Natural killer cell (primary cell): ENCODE measurements at regions not wholly inside any gene's neighbourhood (a gene's known extent, or its start where the extent isn't known, plus 50 kb on each side); places are given as distances from the start of the nearest gene placed in this dataset.

Experiments
- ATAC-seq, 3 donors: fragments of 150-1000 bp in 2 of 3; fragments of 200-7000 bp in 1 of 3; cut with Tn5 transposase; 1 replicate in 1 of 3; 2 replicates in 2 of 3; pipeline ENCODE4 v1.10.0; 2021; ENCODE audit warnings: mild to moderate bottlenecking in 2 of 3, moderate library complexity in 2 of 3
- DNase-seq, 2 donors: peaks; one replicate each; pipeline versions ENCODE4 v3.0.0 to v3.0.0-alpha.2; 2013 to 2021; ENCODE audit warnings: mixed read lengths in 1 of 2
- H3K27ac ChIP-seq: one replicate; pipeline ENCODE4 v1.5.1; 2013; ENCODE audit warnings: mild to moderate bottlenecking, low read length
- H3K27me3 ChIP-seq: one replicate; pipeline ENCODE4 v1.6.1; 2013; ENCODE audit warnings: low read length; ENCODE audit not compliant: control insufficient read depth, insufficient read depth
- H3K36me3 ChIP-seq: one replicate; pipeline ENCODE4 v1.6.1; 2013; ENCODE audit warnings: low read length; ENCODE audit not compliant: control insufficient read depth, insufficient read depth
- H3K4me1 ChIP-seq: one replicate; pipeline ENCODE4 v1.6.1; 2013; ENCODE audit warnings: low read length; ENCODE audit not compliant: control insufficient read depth, insufficient read depth
- H3K4me3 ChIP-seq: one replicate; pipeline ENCODE4 v1.5.1; 2013; ENCODE audit warnings: low read length
- H3K9me3 ChIP-seq: one replicate; pipeline ENCODE4 v1.6.1; 2013; ENCODE audit warnings: low read length; ENCODE audit not compliant: control insufficient read depth, insufficient read depth
- H3K27ac Mint-ChIP-seq, 2 donors: one replicate each; pipeline ENCODE4 v1.8.0; 2022; ENCODE audit warnings: mild to moderate bottlenecking in 2 of 2, mixed read lengths in 2 of 2, moderate library complexity in 1 of 2
- H3K27me3 Mint-ChIP-seq, 2 donors: one replicate each; pipeline ENCODE4 v1.8.0; 2022; ENCODE audit warnings: low read depth in 2 of 2, mixed read lengths in 2 of 2
- H3K36me3 Mint-ChIP-seq: one replicate; pipeline ENCODE4 v1.8.0; 2022; ENCODE audit warnings: mixed read lengths
- H3K4me1 Mint-ChIP-seq, 2 donors: one replicate each; pipeline ENCODE4 v1.8.0; 2022; ENCODE audit warnings: mixed read lengths in 2 of 2
- H3K4me3 Mint-ChIP-seq: one replicate; pipeline ENCODE4 v1.8.0; 2022; ENCODE audit warnings: mild to moderate bottlenecking, moderate library complexity, mixed read lengths
- H3K9me3 Mint-ChIP-seq, 2 donors: one replicate each; pipeline ENCODE4 v1.8.0; 2022; ENCODE audit warnings: mixed read lengths in 2 of 2
- WGBS: methylation state at CpG from one replicate; pipeline ENCODE4 v1.1.7; 2013; ENCODE audit warnings: missing lambda C conversion rate; ENCODE audit not compliant: insufficient coverage; 5-methylcytosine and 5-hydroxymethylcytosine counted together
- intact Hi-C: fragments of 100-400 bp; cut with micrococcal nuclease; formaldehyde crosslinking; loops from one replicate; pipeline ENCODE4 v1.14.2; 2022
- TF ChIP-seq, protein P1 (sequence below): fragments of 200-600 bp; IDR thresholded peaks from one replicate; pipeline ENCODE4 v1.8.0; 2022; ENCODE audit warnings: antibody characterized with exemption

DNA sequence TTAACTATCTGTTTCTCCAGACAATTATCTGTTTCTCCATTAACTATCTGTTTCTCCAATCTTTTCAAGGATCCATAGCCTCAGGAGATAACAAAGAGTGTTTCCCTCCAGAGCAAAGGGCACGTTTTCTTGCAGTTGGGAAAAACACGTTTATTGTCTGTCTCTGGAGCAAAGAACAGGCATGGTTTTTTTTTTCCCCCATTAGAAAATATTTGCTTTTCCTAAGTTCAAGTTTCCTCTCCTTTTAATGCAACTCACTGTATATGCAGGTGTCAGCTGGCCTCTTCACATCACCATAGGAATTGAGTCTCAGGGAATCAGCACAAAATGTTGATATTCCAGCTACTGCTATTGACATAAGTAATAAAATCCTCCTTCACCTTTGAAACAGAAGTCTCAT, 984.4 kb downstream of the RAB28 start:
- H3K36me3 Mint-ChIP-seq: no peaks in the 10 kb centered on the region
- peaks cover 17% of the 10 kb centered on the region in 2 donors for H3K9me3 Mint-ChIP-seq
- H3K27ac Mint-ChIP-seq: no peak overlapping the region
- H3K27me3 Mint-ChIP-seq: no peaks in the 10 kb centered on the region
- no peak for ATAC-seq
- no peaks in the 10 kb centered on the region for H3K36me3 ChIP-seq
- H3K27me3 ChIP-seq: no peaks in the 10 kb centered on the region
- no peak for DNase-seq
- no peaks in the 10 kb centered on the region for H3K4me1 ChIP-seq
- H3K9me3 ChIP-seq: no peaks in the 10 kb centered on the region
- no peak overlapping the region for H3K4me3 Mint-ChIP-seq
- no peak overlapping the region for H3K27ac ChIP-seq
- H3K4me1 Mint-ChIP-seq: no peaks in the 10 kb centered on the region
- TF ChIP-seq, protein P1, sequence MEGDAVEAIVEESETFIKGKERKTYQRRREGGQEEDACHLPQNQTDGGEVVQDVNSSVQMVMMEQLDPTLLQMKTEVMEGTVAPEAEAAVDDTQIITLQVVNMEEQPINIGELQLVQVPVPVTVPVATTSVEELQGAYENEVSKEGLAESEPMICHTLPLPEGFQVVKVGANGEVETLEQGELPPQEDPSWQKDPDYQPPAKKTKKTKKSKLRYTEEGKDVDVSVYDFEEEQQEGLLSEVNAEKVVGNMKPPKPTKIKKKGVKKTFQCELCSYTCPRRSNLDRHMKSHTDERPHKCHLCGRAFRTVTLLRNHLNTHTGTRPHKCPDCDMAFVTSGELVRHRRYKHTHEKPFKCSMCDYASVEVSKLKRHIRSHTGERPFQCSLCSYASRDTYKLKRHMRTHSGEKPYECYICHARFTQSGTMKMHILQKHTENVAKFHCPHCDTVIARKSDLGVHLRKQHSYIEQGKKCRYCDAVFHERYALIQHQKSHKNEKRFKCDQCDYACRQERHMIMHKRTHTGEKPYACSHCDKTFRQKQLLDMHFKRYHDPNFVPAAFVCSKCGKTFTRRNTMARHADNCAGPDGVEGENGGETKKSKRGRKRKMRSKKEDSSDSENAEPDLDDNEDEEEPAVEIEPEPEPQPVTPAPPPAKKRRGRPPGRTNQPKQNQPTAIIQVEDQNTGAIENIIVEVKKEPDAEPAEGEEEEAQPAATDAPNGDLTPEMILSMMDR: no peak
- intact Hi-C loops: no loop called here
- H3K4me3 ChIP-seq: no peak overlapping the region
- 81% methylated on average over 2 of the region's 2 CpGs for WGBS

GRCh38 chr4:12495211-12495610, 988.9 kb downstream of the RAB28 start:
- Histone ChIP-seq H3K4me3 (no peak overlapping the region), H3K27me3 (no peaks in the 10 kb centered on the region), H3K4me1 (no peaks in the 10 kb centered on the region), H3K27ac (no peak overlapping the region), H3K36me3 (no peaks in the 10 kb centered on the region), H3K9me3 (no peaks in the 10 kb centered on the region)
- no peak for DNase-seq
- no peak for ATAC-seq
- Mint-ChIP-seq H3K27ac (no peak overlapping the region), H3K36me3 (no peaks in the 10 kb centered on the region), H3K9me3 (peaks cover 16 to 18% of the 10 kb centered on the region in 2 donors), H3K4me3 (no peak overlapping the region), H3K27me3 (no peaks in the 10 kb centered on the region), H3K4me1 (no peaks in the 10 kb centered on the region)
- TF ChIP-seq, protein P1: no peak
- intact Hi-C loops: no loop called here

DNA sequence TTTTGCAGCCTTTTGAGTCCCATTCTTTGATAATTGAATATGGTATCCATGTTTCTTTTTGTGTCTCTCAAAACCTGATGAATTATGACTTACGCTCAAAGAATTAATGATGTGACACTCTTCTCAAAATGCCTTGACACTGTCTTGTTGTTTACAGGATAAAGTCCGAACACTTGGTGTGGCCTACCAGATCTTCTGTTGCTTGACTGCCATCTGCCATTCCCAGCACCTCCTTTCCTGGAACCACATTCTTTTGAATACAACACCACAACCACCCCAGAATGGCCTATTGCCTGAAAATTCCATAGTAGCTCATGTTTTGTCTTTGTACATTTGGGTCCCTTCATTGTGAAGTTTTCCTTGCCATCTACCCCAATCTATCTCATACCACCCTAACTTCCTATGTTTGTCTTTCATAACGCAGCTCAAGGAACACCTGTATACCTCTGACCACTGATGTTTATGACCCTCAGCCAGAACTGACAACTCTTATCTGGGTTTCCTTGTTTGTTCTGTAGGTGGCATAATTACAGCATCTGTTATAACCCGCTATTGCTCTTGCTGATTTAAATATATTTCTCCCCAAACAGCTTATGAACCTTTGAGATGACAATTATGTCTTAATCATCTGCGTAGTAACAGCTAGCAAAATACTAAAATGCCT, 991.3 kb downstream of the RAB28 start:
- no peak overlapping the region for H3K27ac Mint-ChIP-seq
- H3K9me3 Mint-ChIP-seq: peaks cover 18 to 23% of the 10 kb centered on the region in 2 donors
- H3K36me3 ChIP-seq: no peaks in the 10 kb centered on the region
- WGBS: 76% methylated on average over 4 of the region's 5 CpGs
- H3K27ac ChIP-seq: no peak overlapping the region
- no peak for ATAC-seq
- TF ChIP-seq, protein P1: no peak
- DNase-seq: no peak
- H3K27me3 Mint-ChIP-seq: no peaks in the 10 kb centered on the region
- H3K9me3 ChIP-seq: peaks cover 8% of the 10 kb centered on the region
- no peaks in the 10 kb centered on the region for H3K4me1 Mint-ChIP-seq
- H3K4me3 Mint-ChIP-seq: no peak overlapping the region
- no peaks in the 10 kb centered on the region for H3K36me3 Mint-ChIP-seq
- H3K4me1 ChIP-seq: no peaks in the 10 kb centered on the region
- no peaks in the 10 kb centered on the region for H3K27me3 ChIP-seq
- no peak overlapping the region for H3K4me3 ChIP-seq
- intact Hi-C loops: no loop called here

DNA sequence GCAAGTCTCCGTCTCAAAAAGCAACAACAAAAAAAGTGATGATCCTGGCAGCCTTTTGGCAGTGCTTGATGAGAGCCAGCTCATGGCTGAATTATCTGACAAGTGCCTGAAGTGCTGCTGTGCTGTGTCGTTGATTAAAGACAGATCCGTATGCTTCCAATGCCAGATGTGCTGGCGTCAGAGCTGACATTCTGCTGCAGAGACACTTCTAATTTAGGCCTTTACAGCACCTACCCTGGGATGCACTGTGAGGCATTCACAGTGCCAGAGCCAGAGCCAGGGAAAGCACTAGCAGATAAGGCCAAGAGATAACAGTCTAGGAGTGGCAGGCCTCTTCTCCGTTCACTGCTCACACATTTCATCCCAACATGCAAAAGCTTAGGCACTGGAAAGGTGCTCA, 995.5 kb downstream of the RAB28 start:
- H3K4me3 ChIP-seq: no peak overlapping the region
- Mint-ChIP-seq H3K27me3 (no peaks in the 10 kb centered on the region), H3K4me3 (no peak overlapping the region), H3K9me3 (peaks cover 16 to 24% of the 10 kb centered on the region in 2 donors), H3K4me1 (no peaks in the 10 kb centered on the region), H3K27ac (no peak overlapping the region), H3K36me3 (no peaks in the 10 kb centered on the region)
- H3K4me1 ChIP-seq: no peaks in the 10 kb centered on the region
- peaks cover 22% of the 10 kb centered on the region for H3K9me3 ChIP-seq
- intact Hi-C loops: no loop called here
- no peaks in the 10 kb centered on the region for H3K36me3 ChIP-seq
- TF ChIP-seq, protein P1: no peak
- 46% methylated on average over 5 of the region's 5 CpGs for WGBS
- H3K27ac ChIP-seq: no peak overlapping the region
- DNase-seq: no peak
- ATAC-seq: no peak
- no peaks in the 10 kb centered on the region for H3K27me3 ChIP-seq
